HEK293T (cell line): ENCODE measurements at regions not wholly inside any gene's neighbourhood (a gene's known extent, or its start where the extent isn't known, plus 50 kb on each side); places are given as distances from the start of the nearest gene placed in this dataset.

Source experiments
- ARNT ChIP-seq: fragments of 450-650 bp; IDR thresholded peaks from 2 replicates; pipeline ENCODE4 v1.6.1; 2017; ENCODE audit warnings: mild to moderate bottlenecking
- ELF4 ChIP-seq: fragments of 450-650 bp; IDR thresholded peaks from 2 replicates; pipeline ENCODE4 v1.6.1; 2017; ENCODE audit warnings: antibody characterized with exemption
- FOXM1 ChIP-seq: fragments of 450-650 bp; IDR thresholded peaks from 2 replicates; pipeline ENCODE4 v1.6.1; 2017; ENCODE audit warnings: mild to moderate bottlenecking, borderline replicate concordance
- NFRKB ChIP-seq: fragments of 450-650 bp; IDR thresholded peaks from 2 replicates; pipeline ENCODE4 v1.6.1; 2016; ENCODE audit warnings: mild to moderate bottlenecking, moderate library complexity
- SP1 ChIP-seq: fragments of 450-650 bp; IDR thresholded peaks from 2 replicates; pipeline ENCODE4 v1.6.1; 2017
- TARDBP ChIP-seq: fragments of 450-650 bp; IDR thresholded peaks from 2 replicates; pipeline ENCODE4 v1.6.1; 2016
- ZNF384 ChIP-seq: fragments of 450-650 bp; IDR thresholded peaks from 2 replicates; pipeline ENCODE4 v1.6.1; 2016

DNA sequence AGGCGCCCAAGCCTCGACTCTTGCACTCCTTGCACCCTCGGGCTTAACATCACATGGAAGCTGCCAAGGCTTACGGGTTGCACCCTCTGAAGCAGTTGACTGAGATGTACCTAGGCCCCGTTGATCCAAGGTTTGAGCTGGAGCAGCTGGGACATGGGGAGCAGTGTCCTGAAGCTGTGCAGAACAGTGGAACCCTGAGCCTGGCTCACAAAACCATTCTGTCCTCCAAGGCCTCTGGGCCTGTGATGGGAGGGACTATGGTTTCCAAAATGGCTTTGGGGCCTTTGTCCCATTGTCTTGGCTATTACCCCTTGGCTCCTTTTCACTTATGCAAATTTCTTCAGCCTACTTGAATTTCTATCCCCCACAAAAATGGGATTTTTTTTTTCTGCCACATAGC, 454.0 kb downstream of the PIK3C3 start:
- TF ChIP-seq SP1 (no peak), ELF4 (no peak), ARNT (no peak), NFRKB (no peak), FOXM1 (no peak), ZNF384 (no peak), TARDBP (no peak)
